Pancreas (tissue), 10 donors: ENCODE measurements at regions not wholly inside any gene's neighbourhood (a gene's known extent, or its start where the extent isn't known, plus 50 kb on each side); places are given as distances from the start of the nearest gene placed in this dataset.
A peak's percentile ranks its signal among the peaks of the same experiment; 100 is the strongest.
"Not testable (repeated sequence)": the region's sequence is repeated elsewhere in the genome, so short reads cannot be mapped to it uniquely, and the experiment has no call there.

ENCODE experiments used
- ATAC-seq, 4 donors: fragments of 200-7000 bp; cut with Tn5 transposase; one replicate each; pipeline versions ENCODE4 v1.8.0 to v1.9.1; 2020; ENCODE audit warnings: mild to moderate bottlenecking in 4 of 4, moderate library complexity in 4 of 4
- DNase-seq, 6 donors: peaks; one replicate each; pipeline ENCODE4 v3.0.0-alpha.2; 2020
- FAIRE-seq: peaks from 2 replicates; lab custom pipeline; 2012; peaks lifted over from hg19 to GRCh38; lab: Jason Lieb, UNC
- H3K27ac ChIP-seq, 4 donors: fragments of 200-600 bp; sonication (generic); 1 replicate in 3 of 4; 2 replicates in 1 of 4; pipeline versions ENCODE4 v1.5.0 to v1.8.0; 2020
- H3K27me3 ChIP-seq, 4 donors: fragments of 200-600 bp; one replicate each; pipeline ENCODE4 v1.8.0; 2021
- H3K36me3 ChIP-seq, 3 donors: fragments of 200-600 bp; sonication (generic) in 1 of 3; one replicate each; pipeline versions ENCODE4 v1.5.0 to v1.8.0; 2020 to 2021
- H3K4me1 ChIP-seq, 3 donors: fragments of 200-600 bp; one replicate each; pipeline ENCODE4 v1.8.0; 2021
- H3K4me3 ChIP-seq, 4 donors: fragments of 200-600 bp; sonication (generic) in 2 of 4; one replicate each; pipeline versions ENCODE4 v1.5.0 to v1.8.0; 2020 to 2021
- H3K9me3 ChIP-seq, 4 donors: fragments of 200-600 bp; one replicate each; pipeline ENCODE4 v1.8.0; 2021
- CTCF ChIP-seq, 4 donors: fragments of 200-600 bp; sonication (generic) in 3 of 4; IDR thresholded peaks; one replicate each; pipeline versions ENCODE4 v1.5.0 to v1.8.0; 2021; ENCODE audit warnings: antibody characterized with exemption in 4 of 4
- WGBS, 2 donors: extraction: QIAGEN DNeasy Blood & Tissue Kit; methylation state at CpG; one replicate each; pipeline ENCODE4 v1.1.7; 2013; 5-methylcytosine and 5-hydroxymethylcytosine counted together
- intact Hi-C, 3 donors: fragments of 100-400 bp; cut with DNase I; formaldehyde crosslinking; loops; one replicate each; pipeline versions ENCODE4 v1.11.1 to v1.14.2; 2022
- donor health status: healthy with polysubstance abuse.
- donor health status: DM: no; HTN: no; CAD: no; lungs with moderate emphysema.
- donor health status: DM: no; HTN: no; CAD: no.
- donor health status: control.
- donor health status: control.
- donor health status: Bipolar disorder and iron deficiency.
- donor health status: DM: yes; HTN: yes; CAD: no.
- donor health status: DM: no; HTN: no; CAD: no.
- donor health status: DM: no; HTN: no; CAD: no.
- donor health status: DM: yes; HTN: yes; CAD: no.

- intact Hi-C loops: no loop called here
- Histone ChIP-seq H3K4me1 (no peaks in the 10 kb centered on the region), H3K4me3 (no peak overlapping the region), H3K27me3 (no peaks in the 10 kb centered on the region), H3K27ac (no peak overlapping the region), H3K36me3 (no peaks in the 10 kb centered on the region), H3K9me3 (no peaks in the 10 kb centered on the region)
- DNase-seq (no peak), ATAC-seq (no peak), FAIRE-seq (no peak)
- no peak for TF ChIP-seq CTCF (IDR thresholded peaks at IDR 0.05)
These were observed 623.3 kb downstream of the C12orf50 start for GRCh38 chr12:87405918-87406317.

- intact Hi-C loops, ATAC-seq: not testable (repeated sequence)
- WGBS, 2 donors: 71 to 79% methylated on average over 4 of the region's 4 CpGs
These were observed 635.0 kb downstream of the C12orf50 start for GRCh38 chr12:87394168-87394567.

GRCh38 chr12:87388376-87388775 lies 640.8 kb downstream of the C12orf50 start:
- Histone ChIP-seq H3K27me3 (no peaks in the 10 kb centered on the region), H3K4me1 (no peaks in the 10 kb centered on the region), H3K9me3 (no peaks in the 10 kb centered on the region), H3K36me3 (no peaks in the 10 kb centered on the region), H3K27ac (no peak overlapping the region), H3K4me3 (no peak overlapping the region)
- intact Hi-C loops: no loop called here
- WGBS, 2 donors: 71 to 74% methylated on average over 3 of the region's 3 CpGs
- no peak for TF ChIP-seq CTCF (IDR thresholded peaks at IDR 0.05)
- no peak for FAIRE-seq
- no peak for DNase-seq
- ATAC-seq: no peak

More at GRCh38 chr12:87394168-87394567, 635.0 kb downstream of the C12orf50 start:
- H3K4me1 ChIP-seq, H3K4me3 ChIP-seq, H3K9me3 ChIP-seq, H3K27me3 ChIP-seq, FAIRE-seq, H3K36me3 ChIP-seq, H3K27ac ChIP-seq, DNase-seq: not testable (repeated sequence)

- H3K9me3 ChIP-seq: no peaks in the 10 kb centered on the region
- no peak overlapping the region for H3K27ac ChIP-seq
- ATAC-seq (no peak), DNase-seq (no peak), FAIRE-seq (no peak)
- no peaks in the 10 kb centered on the region for H3K27me3 ChIP-seq
- intact Hi-C loops: no loop called here
- no peaks in the 10 kb centered on the region for H3K4me1 ChIP-seq
- no peak for TF ChIP-seq CTCF (IDR thresholded peaks at IDR 0.05)
- H3K4me3 ChIP-seq: no peak overlapping the region
- H3K36me3 ChIP-seq: no peaks in the 10 kb centered on the region
These were observed 643.9 kb downstream of the C12orf50 start for GRCh38 chr12:87385322-87385721.

- ATAC-seq (no peak), DNase-seq (no peak), FAIRE-seq (no peak)
- no peaks in the 10 kb centered on the region for H3K4me1 ChIP-seq
- H3K36me3 ChIP-seq: no peaks in the 10 kb centered on the region
- intact Hi-C loops: no loop called here
- no peaks in the 10 kb centered on the region for H3K27me3 ChIP-seq
- WGBS, 2 donors: 30 to 32% methylated on average over 3 of the region's 3 CpGs
- no peak overlapping the region for H3K27ac ChIP-seq
- no peak for TF ChIP-seq CTCF (IDR thresholded peaks at IDR 0.05)
- H3K9me3 ChIP-seq: no peaks in the 10 kb centered on the region
- H3K4me3 ChIP-seq: no peak overlapping the region
These were observed 645.0 kb downstream of the C12orf50 start for GRCh38 chr12:87384226-87384625.

GRCh38 chr12:87383680-87384079 lies 645.5 kb downstream of the C12orf50 start:
- TF ChIP-seq CTCF (IDR thresholded peaks at IDR 0.05): no peak
- Histone ChIP-seq H3K36me3 (no peaks in the 10 kb centered on the region), H3K4me1 (no peaks in the 10 kb centered on the region), H3K27me3 (no peaks in the 10 kb centered on the region), H3K4me3 (no peak overlapping the region), H3K9me3 (no peaks in the 10 kb centered on the region), H3K27ac (no peak overlapping the region)
- DNase-seq (no peak), ATAC-seq (peak in 3 of 4 donors; percentile 23 to 42 (median 39)), FAIRE-seq (no peak)
- intact Hi-C loops: no loop called here
